ENCODE measurements at regions not wholly inside any gene's neighbourhood (a gene's known extent, or its start where the extent isn't known, plus 50 kb on each side); places are given as distances from the start of the nearest gene placed in this dataset.

GRCh38 chrX:5748586-5749150, 480.0 kb downstream of the NLGN4X start:
- TF ChIP-seq CSDC2 (CRISPR knock-in tag; IDR thresholded peaks at IDR 0.05) (no peak), POU6F1 (CRISPR knock-in tag; IDR thresholded peaks at IDR 0.05; ENCODE audit: borderline replicate concordance, low read depth) (no peak), PATZ1 (CRISPR knock-in tag; IDR thresholded peaks at IDR 0.05; ENCODE audit: borderline replicate concordance) (no peak), ZNF8 (CRISPR knock-in tag; IDR thresholded peaks at IDR 0.05) (no peak), CSRNP3 (CRISPR knock-in tag; IDR thresholded peaks at IDR 0.05) (no peak), TOX (CRISPR knock-in tag; IDR thresholded peaks at IDR 0.05; ENCODE audit: borderline replicate concordance) (no peak), CREB5 (CRISPR knock-in tag; IDR thresholded peaks at IDR 0.05; ENCODE audit: low read depth) (no peak), GLIS3 (CRISPR knock-in tag; IDR thresholded peaks at IDR 0.05) (no peak), ISL1 (CRISPR knock-in tag; IDR thresholded peaks at IDR 0.05) (no peak), BACH2 (CRISPR knock-in tag; IDR thresholded peaks at IDR 0.05; ENCODE audit: borderline replicate concordance) (no peak), PPARA (CRISPR knock-in tag; IDR thresholded peaks at IDR 0.05; ENCODE audit: borderline replicate concordance) (no peak), ARNTL (CRISPR knock-in tag; IDR thresholded peaks at IDR 0.05; ENCODE audit: borderline replicate concordance, low read depth) (no peak), ZFP30 (CRISPR knock-in tag; IDR thresholded peaks at IDR 0.05) (no peak), ESRRG (CRISPR knock-in tag; IDR thresholded peaks at IDR 0.05) (no peak), ZFP3 (CRISPR knock-in tag; IDR thresholded peaks at IDR 0.05) (no peak), ZNF70 (CRISPR knock-in tag; IDR thresholded peaks at IDR 0.05) (no peak), SNAI2 (CRISPR knock-in tag; IDR thresholded peaks at IDR 0.05) (no peak)
- no peak for ATAC-seq

- TF ChIP-seq ZNF8 (CRISPR knock-in tag; IDR thresholded peaks at IDR 0.05) (no peak), GLIS3 (CRISPR knock-in tag; IDR thresholded peaks at IDR 0.05) (no peak), ARNTL (CRISPR knock-in tag; IDR thresholded peaks at IDR 0.05; ENCODE audit: borderline replicate concordance, low read depth) (no peak), TOX (CRISPR knock-in tag; IDR thresholded peaks at IDR 0.05; ENCODE audit: borderline replicate concordance) (no peak), ZFP3 (CRISPR knock-in tag; IDR thresholded peaks at IDR 0.05) (no peak), CSRNP3 (CRISPR knock-in tag; IDR thresholded peaks at IDR 0.05) (no peak), SNAI2 (CRISPR knock-in tag; IDR thresholded peaks at IDR 0.05) (no peak), TSHZ2 (CRISPR knock-in tag; IDR thresholded peaks at IDR 0.05) (no peak), ZNF565 (CRISPR knock-in tag; conservative IDR thresholded peaks at IDR 0.05; ENCODE audit: low read depth) (no peak), CSDC2 (CRISPR knock-in tag; IDR thresholded peaks at IDR 0.05) (no peak), TCF4 (CRISPR knock-in tag; IDR thresholded peaks at IDR 0.05; ENCODE audit: borderline replicate concordance) (no peak), PATZ1 (CRISPR knock-in tag; IDR thresholded peaks at IDR 0.05; ENCODE audit: borderline replicate concordance) (no peak), CREB5 (CRISPR knock-in tag; IDR thresholded peaks at IDR 0.05; ENCODE audit: low read depth) (no peak), PPARA (CRISPR knock-in tag; IDR thresholded peaks at IDR 0.05; ENCODE audit: borderline replicate concordance) (no peak)
- no peak for ATAC-seq
These were observed 482.4 kb downstream of the NLGN4X start for GRCh38 chrX:5746231-5746630.
